ENCODE measurements at regions not wholly inside any gene's neighbourhood (a gene's known extent, or its start where the extent isn't known, plus 50 kb on each side); places are given as distances from the start of the nearest gene placed in this dataset.
A peak's percentile ranks its signal among the peaks of the same experiment; 100 is the strongest.
"Not testable (repeated sequence)": the region's sequence is repeated elsewhere in the genome, so short reads cannot be mapped to it uniquely, and the experiment has no call there.

- peak; percentile 20 for DNase-seq
These were observed 58.3 kb upstream of the EEA1 start for GRCh38 chr12:92987362-92987761.

- no peak for DNase-seq
These were observed 58.9 kb upstream of the EEA1 start for GRCh38 chr12:92987846-92988621.

GRCh38 chr12:92988622-92989130, 59.6 kb upstream of the EEA1 start:
- no peak for DNase-seq

GRCh38 chr12:92989715-92990484, 60.8 kb upstream of the EEA1 start:
- no peak for DNase-seq

GRCh38 chr12:92991134-92991533, 62.0 kb upstream of the EEA1 start:
- no peak for DNase-seq

- no peak for DNase-seq
These were observed 62.9 kb upstream of the EEA1 start for GRCh38 chr12:92992041-92992440.

- DNase-seq = no peak
These were observed 64.2 kb upstream of the EEA1 start for GRCh38 chr12:92993259-92993658.

- no peak for DNase-seq
These were observed 66.3 kb upstream of the EEA1 start for GRCh38 chr12:92995258-92995903.

- no peak for DNase-seq
These were observed 70.9 kb upstream of the EEA1 start for GRCh38 chr12:93000026-93000425.

GRCh38 chr12:93001407-93001806, 72.3 kb upstream of the EEA1 start:
- no peak for DNase-seq

- DNase-seq = no peak
These were observed 73.4 kb upstream of the EEA1 start for GRCh38 chr12:93002293-93003054.

- DNase-seq = no peak
These were observed 74.6 kb upstream of the EEA1 start for GRCh38 chr12:93003531-93004239.

- DNase-seq = no peak
These were observed 76.9 kb upstream of the EEA1 start for GRCh38 chr12:93005928-93006392.

- no peak for DNase-seq
These were observed 77.5 kb upstream of the EEA1 start for GRCh38 chr12:93006471-93007208.

GRCh38 chr12:93007544-93007943, 78.4 kb upstream of the EEA1 start:
- DNase-seq = no peak

GRCh38 chr12:93008044-93008778, 79.1 kb upstream of the EEA1 start:
- no peak for DNase-seq

- DNase-seq = not testable (repeated sequence)
These were observed 79.8 kb upstream of the EEA1 start for GRCh38 chr12:93008880-93009279.

- no peak for DNase-seq
These were observed 80.4 kb upstream of the EEA1 start for GRCh38 chr12:93009533-93009932.

- no peak for DNase-seq
These were observed 81.4 kb upstream of the EEA1 start for GRCh38 chr12:93010461-93010860.

GRCh38 chr12:93011100-93011499, 82.0 kb upstream of the EEA1 start:
- no peak for DNase-seq

Data from KG1 (cell line).